Stromal cell of bone marrow (primary cell): ENCODE measurements at regions not wholly inside any gene's neighbourhood (a gene's known extent, or its start where the extent isn't known, plus 50 kb on each side); places are given as distances from the start of the nearest gene placed in this dataset.
A peak's percentile ranks its signal among the peaks of the same experiment; 100 is the strongest.
"Not testable (repeated sequence)": the region's sequence is repeated elsewhere in the genome, so short reads cannot be mapped to it uniquely, and the experiment has no call there.

Source experiments
- DNase-seq: peaks from one replicate; pipeline ENCODE4 v3.0.0-alpha.2; 2012; ENCODE audit warnings: low read depth

- peak; percentile 28 for DNase-seq
Measured at GRCh38 chr20:55067158-55067825, 591.9 kb downstream of the DOK5 start.

GRCh38 chr20:55058938-55059337 is 583.5 kb downstream of the DOK5 start:
- no peak for DNase-seq

GRCh38 chr20:55057779-55058415 is 582.5 kb downstream of the DOK5 start:
- DNase-seq = peak; percentile 13

GRCh38 chr20:55054453-55054852 is 579.1 kb downstream of the DOK5 start:
- no peak for DNase-seq

DNA sequence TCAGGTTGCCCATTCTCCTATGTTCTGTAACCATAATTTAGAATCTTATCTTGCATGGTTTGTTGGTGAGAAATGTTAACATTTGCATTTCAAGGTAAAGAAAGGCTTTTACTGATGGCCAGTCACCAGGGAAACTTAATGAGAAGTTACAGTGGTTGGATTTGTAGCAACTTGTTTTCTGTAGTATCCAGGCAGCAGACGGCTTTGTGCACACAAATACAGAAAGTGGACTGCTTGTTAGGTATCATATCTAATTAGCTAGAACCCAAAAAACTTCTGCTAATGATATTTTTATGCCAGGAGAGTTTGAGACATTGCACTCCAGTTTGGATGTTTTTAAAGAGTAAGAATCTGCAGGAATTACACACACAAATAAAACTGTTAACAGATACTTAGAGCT is 578.0 kb downstream of the DOK5 start:
- no peak for DNase-seq

- DNase-seq = no peak
Measured at GRCh38 chr20:55052459-55052858, 577.1 kb downstream of the DOK5 start.

- no peak for DNase-seq
Measured at GRCh38 chr20:55038684-55039083, 563.3 kb downstream of the DOK5 start.

- DNase-seq = no peak
Measured at GRCh38 chr20:55031971-55032370, 556.6 kb downstream of the DOK5 start.

DNA sequence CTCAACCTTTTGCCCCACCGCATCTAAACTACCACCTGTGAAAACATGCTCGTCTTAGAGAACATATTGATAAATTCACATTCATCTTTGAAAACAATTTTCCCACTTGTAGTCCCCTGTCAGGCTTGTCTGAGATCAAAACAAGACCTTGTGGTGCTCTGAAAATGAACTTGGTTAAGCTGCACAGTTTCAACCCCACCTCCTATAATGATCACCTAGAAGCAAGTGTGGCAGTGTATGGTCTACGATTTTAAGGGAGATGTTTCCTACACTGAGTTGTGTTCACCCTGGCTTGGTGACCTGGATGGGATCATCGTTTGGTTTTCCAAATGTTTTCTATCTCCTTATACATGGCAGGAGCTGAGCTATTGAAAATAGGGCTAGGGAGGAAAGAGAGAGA is 539.4 kb downstream of the DOK5 start:
- DNase-seq = no peak

- no peak for DNase-seq
Measured at GRCh38 chr20:55010761-55011160, 535.4 kb downstream of the DOK5 start.

DNA sequence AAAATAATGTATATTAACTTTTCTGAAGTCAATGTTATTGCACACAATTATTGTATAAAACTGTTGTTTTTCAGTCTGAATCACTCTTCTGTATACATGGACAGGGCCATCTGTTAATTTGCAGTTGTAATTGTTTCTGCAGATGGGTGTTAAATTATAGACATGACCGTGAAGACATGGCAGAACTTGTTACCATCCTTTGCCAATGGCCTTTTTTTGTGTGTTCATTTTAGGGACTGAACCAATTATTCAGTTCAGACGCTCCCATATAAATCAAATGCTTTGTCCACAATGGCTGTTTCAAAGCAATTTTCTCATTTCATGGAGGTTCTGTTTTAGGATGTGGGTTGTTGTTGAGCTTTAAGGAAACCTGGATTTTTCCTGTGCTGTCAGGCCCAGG is 533.7 kb downstream of the DOK5 start:
- DNase-seq = no peak

DNA sequence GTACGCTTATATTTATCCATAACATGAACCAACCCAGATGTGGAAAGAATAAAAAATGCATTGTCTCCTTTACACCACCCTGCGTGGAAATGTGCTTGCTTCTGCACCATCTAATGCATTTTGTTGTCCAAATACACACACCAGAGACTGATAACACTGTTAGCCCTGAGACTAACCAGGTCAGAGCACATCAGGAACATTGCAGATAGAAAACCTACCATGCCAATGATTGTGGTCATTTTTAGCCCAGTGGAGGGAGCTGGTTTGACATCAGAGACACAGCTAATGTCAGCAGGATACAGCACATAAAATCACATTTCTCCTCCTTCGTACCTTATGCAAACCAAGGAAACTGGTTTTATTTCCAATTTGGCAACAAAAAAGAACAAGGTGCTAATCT is 528.7 kb downstream of the DOK5 start:
- DNase-seq = peak; percentile 7

GRCh38 chr20:54995553-54995952 is 520.2 kb downstream of the DOK5 start:
- no peak for DNase-seq

DNA sequence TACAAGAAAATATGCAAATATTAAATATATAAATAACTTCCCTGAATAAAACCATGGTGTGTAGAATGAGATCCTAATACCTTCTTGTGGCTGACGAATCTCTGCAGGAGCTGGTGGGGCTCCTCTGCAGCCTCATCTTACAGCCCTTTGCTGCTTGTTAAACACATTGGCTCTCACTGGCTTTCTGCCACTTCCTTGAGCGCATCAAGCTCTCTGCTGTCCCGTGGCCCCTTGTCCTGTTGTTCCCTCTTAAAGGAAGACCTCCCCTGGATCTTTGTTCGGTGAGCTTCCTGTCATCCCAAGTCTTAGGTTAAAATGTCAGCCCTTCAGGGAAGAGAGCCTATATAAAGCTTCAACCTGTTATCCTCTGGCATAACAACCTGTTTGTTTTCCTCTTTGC is 519.6 kb downstream of the DOK5 start:
- DNase-seq = no peak

- DNase-seq = no peak
Measured at GRCh38 chr20:54985091-54985490, 509.7 kb downstream of the DOK5 start.

GRCh38 chr20:54984104-54984448 is 508.7 kb downstream of the DOK5 start:
- no peak for DNase-seq

DNA sequence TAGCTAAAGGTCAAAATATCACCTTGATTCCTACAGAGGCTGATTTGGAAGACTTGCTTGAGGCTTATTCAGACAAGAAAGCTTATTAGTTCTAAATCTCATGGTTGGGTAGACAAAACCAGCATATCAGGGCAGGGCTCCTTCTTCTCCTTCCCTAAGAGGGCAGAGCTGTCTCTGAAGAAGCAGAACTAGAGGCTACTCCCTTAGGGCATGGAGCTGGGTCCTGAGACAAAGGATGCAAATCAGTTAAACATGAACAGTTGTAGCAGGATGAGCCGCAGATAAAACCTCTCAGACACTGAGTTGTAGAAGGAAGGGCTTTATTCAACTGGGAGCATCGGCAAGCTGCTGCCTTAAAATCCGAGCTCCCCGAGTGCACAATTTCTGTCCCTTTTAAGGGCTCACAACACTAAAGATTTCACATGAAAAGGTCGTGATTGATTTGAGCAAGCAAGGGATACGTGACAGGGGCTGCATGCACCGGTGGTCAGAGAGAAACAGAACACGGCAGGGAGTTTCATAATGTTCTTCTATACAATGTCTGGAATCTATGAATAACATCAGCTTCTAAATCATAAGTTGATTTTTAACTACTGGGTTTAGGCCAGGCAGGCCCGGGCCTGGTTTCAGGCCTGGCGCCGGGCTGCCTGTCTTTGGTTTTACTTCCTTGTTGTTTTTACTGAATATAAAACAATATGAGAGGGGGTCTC is 508.2 kb downstream of the DOK5 start:
- DNase-seq = not testable (repeated sequence)

- DNase-seq = no peak
Measured at GRCh38 chr20:54981175-54981574, 505.8 kb downstream of the DOK5 start.

DNA sequence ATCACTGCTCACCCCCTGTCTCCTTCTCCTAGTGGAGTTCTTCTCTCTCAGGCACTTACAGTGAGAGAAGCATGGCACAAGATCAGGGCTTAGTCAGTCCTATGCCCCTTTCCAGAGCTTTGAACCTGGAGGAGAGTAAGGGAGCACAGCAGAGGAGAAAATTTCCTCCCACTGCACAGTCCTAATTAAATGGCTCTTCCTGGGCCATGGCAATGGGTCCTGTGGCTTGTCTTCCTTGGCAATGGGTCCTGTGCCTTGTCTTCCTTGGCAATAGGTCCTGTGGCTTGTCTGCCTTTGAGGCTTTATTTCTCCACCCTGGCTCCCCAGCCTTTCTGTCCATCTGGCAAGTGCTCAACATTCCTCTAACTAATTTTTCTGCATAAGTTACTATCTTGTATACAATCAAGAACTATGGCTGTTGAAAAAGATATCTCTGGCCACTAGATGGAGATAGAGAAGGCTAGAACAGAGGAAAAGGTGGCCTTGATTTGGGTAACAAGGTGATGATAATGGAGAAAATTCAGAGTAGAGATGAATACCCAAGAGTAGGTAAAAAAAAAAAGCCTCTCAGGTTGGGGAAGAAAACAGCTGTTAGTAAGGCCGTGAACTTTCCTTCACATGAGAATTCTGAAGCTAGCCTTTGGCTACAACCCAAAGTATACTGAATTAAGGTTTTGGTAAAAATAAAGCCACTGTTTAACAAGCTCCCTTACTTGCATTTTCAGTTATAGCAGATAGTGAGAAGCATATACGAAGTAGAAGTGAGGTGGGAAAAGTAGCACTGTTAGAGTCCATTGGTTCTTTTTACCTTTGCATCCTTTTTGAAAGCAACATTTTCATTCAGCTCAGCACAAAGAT is 504.9 kb downstream of the DOK5 start:
- peak; percentile 13 for DNase-seq

DNA sequence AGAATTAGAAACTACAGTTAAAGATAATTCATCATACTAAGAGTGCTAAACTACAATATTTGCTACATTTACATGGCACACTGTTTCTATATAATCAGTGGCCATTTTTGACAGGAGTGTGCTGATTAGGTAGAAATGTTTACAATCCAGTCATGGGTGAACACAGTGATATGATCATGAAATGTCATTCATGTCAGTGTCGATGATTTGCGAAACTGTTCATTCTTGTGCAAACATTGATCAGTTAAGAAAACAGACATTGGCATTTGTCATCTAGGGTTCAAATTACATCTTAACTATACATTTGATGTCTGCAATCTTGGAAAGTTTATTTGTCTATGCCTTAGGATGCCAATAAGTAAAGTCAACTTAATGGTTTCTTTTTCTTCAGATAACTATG is 474.9 kb downstream of the DOK5 start:
- no peak for DNase-seq

DNA sequence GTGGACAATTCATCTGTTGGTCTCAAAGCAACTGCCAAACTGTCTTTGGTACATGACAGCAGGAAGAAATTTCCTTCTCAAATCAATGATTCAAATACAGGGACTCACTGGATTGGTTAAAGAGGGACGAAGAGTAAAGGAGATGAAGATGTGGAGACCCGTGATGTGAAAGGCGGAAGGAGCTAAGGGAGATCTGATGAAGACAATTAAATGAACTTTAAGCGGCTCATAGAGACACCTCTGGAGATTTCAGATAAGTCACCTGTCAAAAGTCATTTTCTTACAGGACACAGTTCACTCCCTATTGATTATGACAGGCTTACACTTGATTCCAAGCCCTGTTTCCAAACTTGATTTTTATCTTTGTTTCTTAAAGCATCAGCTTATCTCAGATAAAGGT is 466.3 kb downstream of the DOK5 start:
- DNase-seq = no peak

DNA sequence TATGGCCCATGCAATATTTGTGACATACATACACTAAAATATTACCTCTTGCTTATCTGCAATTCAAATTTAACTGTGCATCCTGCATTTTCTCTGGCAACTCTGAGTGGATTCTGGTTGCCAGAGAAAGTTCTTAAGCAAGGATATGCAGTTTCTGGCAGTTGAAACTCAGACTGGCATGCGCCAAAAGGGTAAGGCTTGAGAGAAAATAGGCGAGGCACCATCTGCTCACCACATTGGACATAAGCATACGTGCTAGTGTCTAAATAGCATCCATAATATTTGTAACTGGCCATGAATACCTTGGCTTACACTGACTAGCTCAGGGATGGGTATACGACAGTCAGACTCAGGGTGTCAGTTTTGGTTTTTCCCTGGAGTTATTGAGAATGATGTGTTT is 465.1 kb downstream of the DOK5 start:
- no peak for DNase-seq

DNA sequence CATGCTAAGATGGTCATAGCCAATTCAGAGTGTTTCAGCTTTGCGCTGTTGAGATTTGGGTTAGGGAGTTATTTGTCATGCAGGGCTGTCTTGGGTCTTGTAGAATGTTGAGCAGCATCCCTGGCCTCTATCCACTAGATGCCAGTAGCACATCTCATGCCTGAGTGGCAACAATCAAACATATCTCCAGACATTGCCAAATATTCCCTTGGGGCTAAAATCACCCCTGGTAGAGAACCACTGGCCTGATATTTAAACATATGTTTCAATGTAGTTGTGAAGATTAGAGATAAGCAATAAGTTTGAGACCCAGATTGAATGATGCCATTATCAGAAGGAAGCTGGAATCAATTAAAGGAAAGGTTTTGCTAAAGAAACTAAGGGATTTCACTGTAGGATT is 463.3 kb downstream of the DOK5 start:
- no peak for DNase-seq
